ENCODE measurements at regions not wholly inside any gene's neighbourhood (a gene's known extent, or its start where the extent isn't known, plus 50 kb on each side); places are given as distances from the start of the nearest gene placed in this dataset.

DNA sequence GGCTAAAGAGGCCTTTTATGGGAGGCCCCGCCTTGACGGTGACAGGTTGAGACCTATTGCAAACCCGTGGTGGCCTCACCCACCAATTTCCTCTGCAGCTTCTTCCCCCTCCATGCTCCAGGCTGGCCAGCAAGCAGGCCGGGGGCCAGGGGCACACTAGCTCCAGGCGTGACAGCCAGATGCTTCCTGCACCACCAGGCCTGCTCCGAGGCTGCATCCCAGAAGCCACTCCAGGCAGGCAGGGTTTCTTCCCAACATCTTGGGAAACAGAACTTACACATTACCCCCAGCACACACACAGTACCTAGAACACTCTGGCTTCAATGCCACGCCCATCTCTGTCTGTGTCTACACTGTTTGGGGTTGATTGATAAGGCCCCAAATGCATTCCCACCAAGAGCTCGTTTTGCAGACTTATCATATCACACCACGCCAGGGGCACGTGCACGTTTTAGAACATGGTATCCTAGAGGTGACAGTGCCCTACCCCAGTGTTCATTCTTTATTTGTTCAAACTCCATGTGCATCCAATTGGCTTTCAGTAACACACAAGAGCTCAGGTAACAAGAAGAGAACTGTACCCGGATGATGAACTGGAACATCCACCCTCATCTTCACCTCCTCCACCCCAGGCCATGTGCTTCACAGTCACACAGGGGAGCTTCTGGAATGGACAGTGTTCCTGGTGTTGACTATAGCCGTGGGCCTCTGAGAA, 221.4 kb upstream of the RREB1 start:
- H3K4me3 ChIP-seq (ENCODE audit: low read depth, low read length), result no peak overlapping the region
- ChIA-PET CTCF (interaction anchor here (1.1 kb wide), 1 partner anchor 353 kb away, joined by 4 read pairs; no protein-coding TSS in a partner anchor), POLR2A (interaction anchor here (0.6 kb wide), 1 partner anchor 377 kb away, joined by 3 read pairs; no protein-coding TSS in a partner anchor)
- no peak for DNase-seq (ENCODE audit: low read depth, low spot score)
- TF ChIP-seq, protein P1, sequence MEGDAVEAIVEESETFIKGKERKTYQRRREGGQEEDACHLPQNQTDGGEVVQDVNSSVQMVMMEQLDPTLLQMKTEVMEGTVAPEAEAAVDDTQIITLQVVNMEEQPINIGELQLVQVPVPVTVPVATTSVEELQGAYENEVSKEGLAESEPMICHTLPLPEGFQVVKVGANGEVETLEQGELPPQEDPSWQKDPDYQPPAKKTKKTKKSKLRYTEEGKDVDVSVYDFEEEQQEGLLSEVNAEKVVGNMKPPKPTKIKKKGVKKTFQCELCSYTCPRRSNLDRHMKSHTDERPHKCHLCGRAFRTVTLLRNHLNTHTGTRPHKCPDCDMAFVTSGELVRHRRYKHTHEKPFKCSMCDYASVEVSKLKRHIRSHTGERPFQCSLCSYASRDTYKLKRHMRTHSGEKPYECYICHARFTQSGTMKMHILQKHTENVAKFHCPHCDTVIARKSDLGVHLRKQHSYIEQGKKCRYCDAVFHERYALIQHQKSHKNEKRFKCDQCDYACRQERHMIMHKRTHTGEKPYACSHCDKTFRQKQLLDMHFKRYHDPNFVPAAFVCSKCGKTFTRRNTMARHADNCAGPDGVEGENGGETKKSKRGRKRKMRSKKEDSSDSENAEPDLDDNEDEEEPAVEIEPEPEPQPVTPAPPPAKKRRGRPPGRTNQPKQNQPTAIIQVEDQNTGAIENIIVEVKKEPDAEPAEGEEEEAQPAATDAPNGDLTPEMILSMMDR (IDR thresholded peaks at IDR 0.05; ENCODE audit: insufficient read depth, low read length, missing control alignments), result no peak

DNA sequence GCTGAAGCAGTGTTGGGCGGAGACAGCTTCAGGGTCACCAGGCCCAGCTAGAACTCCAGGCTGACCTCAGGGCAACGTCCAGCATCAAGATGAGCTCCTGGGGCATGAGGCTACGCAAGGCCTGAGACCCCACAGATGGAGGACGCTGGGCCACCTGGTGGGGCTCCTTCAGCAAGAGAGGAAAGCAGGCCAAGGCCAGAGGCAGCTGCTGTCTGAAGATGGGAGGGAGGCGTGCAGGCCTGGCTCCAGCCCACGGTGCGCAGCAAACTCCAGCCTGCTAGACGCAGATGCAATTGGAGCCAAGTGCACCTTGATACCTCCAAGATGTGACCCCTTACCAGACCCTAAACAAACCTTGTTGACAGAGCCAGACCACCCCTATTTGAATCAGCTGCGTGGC, 220.9 kb upstream of the RREB1 start:
- CTCF ChIA-PET, result interaction anchor here (1.1 kb wide), 1 partner anchor 352 kb away, joined by 4 read pairs; no protein-coding TSS in a partner anchor
- no peak overlapping the region for H3K4me3 ChIP-seq (ENCODE audit: low read depth, low read length)
- POLR2A ChIA-PET, result interaction anchor here (0.8 kb wide), 1 partner anchor 11 kb away, joined by 3 read pairs; no protein-coding TSS in a partner anchor
- TF ChIP-seq, protein P1 (IDR thresholded peaks at IDR 0.05; ENCODE audit: insufficient read depth, low read length, missing control alignments), result no peak
- DNase-seq (ENCODE audit: low read depth, low spot score), result no peak

- ChIA-PET CTCF (no interaction called here), POLR2A (no interaction called here)
- no peak for DNase-seq (ENCODE audit: low read depth, low spot score)
- TF ChIP-seq, protein P1 (IDR thresholded peaks at IDR 0.05; ENCODE audit: insufficient read depth, low read length, missing control alignments), result no peak
- H3K4me3 ChIP-seq (ENCODE audit: low read depth, low read length), result no peak overlapping the region
These were observed 218.2 kb upstream of the RREB1 start for GRCh38 chr6:6889601-6890000.

DNA sequence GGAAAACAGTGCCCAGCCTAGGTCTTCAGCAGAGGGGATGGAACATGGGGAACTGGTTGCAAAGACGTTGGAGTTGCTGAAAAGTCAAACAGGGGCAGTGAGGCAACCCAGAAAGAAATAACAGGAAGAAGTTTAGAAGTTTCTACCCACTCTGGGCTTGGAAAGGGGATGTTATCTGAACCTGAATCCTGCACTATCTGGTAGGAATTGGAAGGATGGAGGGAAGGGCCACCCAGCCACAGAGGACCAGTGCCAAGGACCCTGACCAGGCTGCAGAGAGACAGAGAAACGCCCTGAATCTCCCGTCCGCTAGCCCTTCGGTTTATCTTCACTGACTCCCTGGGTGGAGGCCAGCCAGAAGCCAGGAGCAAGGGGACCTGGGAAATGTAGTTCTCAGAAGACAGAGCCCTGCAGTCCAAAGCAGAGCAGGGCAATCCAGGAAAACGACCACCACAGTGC, 217.3 kb upstream of the RREB1 start:
- TF ChIP-seq, protein P1 (IDR thresholded peaks at IDR 0.05; ENCODE audit: insufficient read depth, low read length, missing control alignments), result no peak
- H3K4me3 ChIP-seq (ENCODE audit: low read depth, low read length), result no peak overlapping the region
- ChIA-PET POLR2A (no interaction called here), CTCF (no interaction called here)
- DNase-seq (ENCODE audit: low read depth, low spot score), result no peak

GRCh38 chr6:6891125-6891721, 216.5 kb upstream of the RREB1 start:
- CTCF ChIA-PET, result no interaction called here

More at GRCh38 chr6:6891125-6891721, 216.5 kb upstream of the RREB1 start:
- POLR2A ChIA-PET, result no interaction called here
- TF ChIP-seq, protein P1 (IDR thresholded peaks at IDR 0.05; ENCODE audit: insufficient read depth, low read length, missing control alignments), result no peak
- no peak for DNase-seq (ENCODE audit: low read depth, low spot score)
- no peak overlapping the region for H3K4me3 ChIP-seq (ENCODE audit: low read depth, low read length)

All from AG04449 (cell line).